Mucosa of stomach (tissue), 1 donor: ENCODE measurements at regions not wholly inside any gene's neighbourhood (a gene's known extent, or its start where the extent isn't known, plus 50 kb on each side); places are given as distances from the start of the nearest gene placed in this dataset.

Experiments used
- H3K27me3 ChIP-seq: one replicate; pipeline ENCODE4 v1.7.0; 2013; ENCODE audit warnings: mild to moderate bottlenecking, low read length; ENCODE audit not compliant: control insufficient read depth, insufficient read depth
- H3K36me3 ChIP-seq: one replicate; pipeline ENCODE4 v1.7.0; 2013; ENCODE audit warnings: low read length; ENCODE audit not compliant: control insufficient read depth, insufficient read depth
- H3K4me1 ChIP-seq: one replicate; pipeline ENCODE4 v1.7.0; 2013; ENCODE audit warnings: mild to moderate bottlenecking, low read length; ENCODE audit not compliant: control insufficient read depth, insufficient read depth
- H3K4me3 ChIP-seq: one replicate; pipeline ENCODE4 v1.7.0; 2013; ENCODE audit warnings: low read length
- H3K9ac ChIP-seq: one replicate; pipeline ENCODE4 v1.7.0; 2013; ENCODE audit warnings: mild to moderate bottlenecking, low read length, moderate library complexity
- H3K9me3 ChIP-seq: one replicate; pipeline ENCODE4 v1.7.0; 2013; ENCODE audit warnings: mild to moderate bottlenecking, low read length, moderate library complexity; ENCODE audit not compliant: control insufficient read depth
- donor health status: Pancreatic carcinoma.

DNA sequence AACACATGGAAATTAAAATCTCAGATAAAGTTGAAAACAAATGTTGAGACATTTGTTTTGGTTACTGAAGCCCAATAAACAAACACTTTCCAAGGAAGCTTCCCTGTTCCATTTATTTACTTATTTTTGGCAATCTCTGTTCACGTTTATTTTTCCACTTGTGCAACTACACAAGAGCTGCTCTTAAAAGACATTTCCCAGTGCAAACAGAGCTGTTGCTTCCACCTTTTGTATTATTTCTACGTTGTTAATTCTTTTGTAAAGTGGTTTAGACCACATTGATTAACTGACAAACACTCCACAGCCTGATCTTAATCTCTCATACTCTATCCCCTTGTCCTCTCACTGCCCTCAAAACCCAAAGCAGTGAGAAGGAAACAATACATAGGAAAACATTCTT lies 757.6 kb downstream of the LIG4 start:
- Histone ChIP-seq H3K36me3 (no peaks in the 10 kb centered on the region), H3K27me3 (no peaks in the 10 kb centered on the region), H3K4me1 (no peaks in the 10 kb centered on the region), H3K9me3 (no peaks in the 10 kb centered on the region), H3K4me3 (no peak overlapping the region), H3K9ac (no peak overlapping the region)

GRCh38 chr13:107456431-107456830 lies 758.9 kb downstream of the LIG4 start:
- no peaks in the 10 kb centered on the region for H3K4me1 ChIP-seq

GRCh38 chr13:107452833-107453232 lies 762.5 kb downstream of the LIG4 start:
- no peak overlapping the region for H3K4me3 ChIP-seq
- no peaks in the 10 kb centered on the region for H3K4me1 ChIP-seq
- H3K9me3 ChIP-seq, result no peaks in the 10 kb centered on the region
- H3K36me3 ChIP-seq, result no peaks in the 10 kb centered on the region
- no peak overlapping the region for H3K9ac ChIP-seq
- no peaks in the 10 kb centered on the region for H3K27me3 ChIP-seq

More at GRCh38 chr13:107456431-107456830, 758.9 kb downstream of the LIG4 start:
- Histone ChIP-seq H3K36me3 (no peaks in the 10 kb centered on the region), H3K9ac (no peak overlapping the region), H3K4me3 (no peak overlapping the region), H3K27me3 (no peaks in the 10 kb centered on the region), H3K9me3 (no peaks in the 10 kb centered on the region)

DNA sequence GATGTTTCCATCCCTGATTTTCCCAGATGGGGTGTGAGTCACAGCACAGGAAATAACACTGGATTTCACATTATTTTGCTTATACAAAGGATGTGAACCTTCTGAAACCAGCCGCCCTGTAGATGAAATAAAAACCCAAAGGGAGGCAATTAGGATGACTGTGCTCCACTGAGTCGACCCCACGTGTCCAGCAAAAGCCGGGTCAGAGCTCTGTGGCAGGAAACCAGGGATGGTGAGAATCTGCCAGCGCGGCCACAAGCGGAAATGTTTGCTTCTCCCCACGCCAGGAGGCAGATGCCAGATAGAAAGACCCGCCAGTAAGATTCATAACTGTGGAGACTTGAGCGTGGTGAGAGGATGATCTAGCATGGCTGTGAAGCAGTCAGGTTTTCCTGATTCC lies 764.4 kb downstream of the LIG4 start:
- Histone ChIP-seq H3K4me3 (no peak overlapping the region), H3K36me3 (no peaks in the 10 kb centered on the region), H3K27me3 (no peaks in the 10 kb centered on the region), H3K9me3 (no peaks in the 10 kb centered on the region), H3K4me1 (no peaks in the 10 kb centered on the region), H3K9ac (no peak overlapping the region)

DNA sequence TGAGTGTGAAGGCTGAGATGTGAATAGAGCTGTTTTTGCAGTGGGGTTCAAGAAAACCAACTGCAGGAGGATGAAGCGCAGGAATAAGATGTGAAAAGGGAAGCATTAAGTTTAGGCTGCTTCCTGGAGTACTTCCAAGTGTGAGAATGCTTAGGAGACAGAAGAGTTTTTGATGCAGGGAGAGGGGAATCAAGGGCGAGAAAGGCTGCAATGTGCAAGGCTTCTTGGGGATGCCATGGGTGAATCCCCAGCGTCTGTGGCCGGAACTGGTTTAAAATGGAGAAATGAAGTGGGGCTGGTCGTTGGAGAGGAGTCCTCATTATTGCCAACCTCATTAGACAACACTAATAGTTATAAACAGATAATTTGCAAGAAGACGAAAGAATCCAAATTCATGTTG lies 764.9 kb downstream of the LIG4 start:
- Histone ChIP-seq H3K9ac (no peak overlapping the region), H3K4me1 (no peaks in the 10 kb centered on the region)

GRCh38 chr13:107447591-107447990 lies 767.7 kb downstream of the LIG4 start:
- Histone ChIP-seq H3K4me1 (no peaks in the 10 kb centered on the region), H3K36me3 (no peaks in the 10 kb centered on the region), H3K27me3 (no peaks in the 10 kb centered on the region), H3K4me3 (no peak overlapping the region), H3K9me3 (no peaks in the 10 kb centered on the region), H3K9ac (no peak overlapping the region)

More for the DNA sequence above, 764.9 kb downstream of the LIG4 start:
- H3K4me3 ChIP-seq, result no peak overlapping the region
- H3K36me3 ChIP-seq, result no peaks in the 10 kb centered on the region
- no peaks in the 10 kb centered on the region for H3K27me3 ChIP-seq
- H3K9me3 ChIP-seq, result no peaks in the 10 kb centered on the region

- Histone ChIP-seq H3K27me3 (no peaks in the 10 kb centered on the region), H3K9ac (no peak overlapping the region), H3K4me1 (no peaks in the 10 kb centered on the region), H3K36me3 (no peaks in the 10 kb centered on the region), H3K4me3 (no peak overlapping the region), H3K9me3 (no peaks in the 10 kb centered on the region)
These were observed 774.1 kb downstream of the LIG4 start for GRCh38 chr13:107441279-107441678.

DNA sequence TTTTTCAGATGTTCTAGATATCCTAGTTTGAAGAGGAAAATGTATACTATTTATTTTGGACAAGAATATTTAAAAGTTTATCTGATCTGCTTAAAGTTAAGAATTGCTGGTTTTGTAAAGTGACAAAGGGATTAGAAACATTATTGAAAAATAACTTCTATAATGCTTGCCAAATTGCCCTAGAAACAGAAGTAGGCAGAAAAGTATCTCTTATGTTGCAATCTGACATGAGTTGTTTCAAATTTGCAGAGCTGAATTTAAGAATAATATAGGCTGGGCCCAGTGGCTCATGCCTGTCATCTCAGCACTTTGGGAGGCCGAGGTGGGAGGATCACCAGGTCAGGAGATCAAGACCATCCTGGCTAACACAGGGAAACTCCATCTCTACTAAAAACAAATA lies 777.1 kb downstream of the LIG4 start:
- H3K9me3 ChIP-seq, result no peaks in the 10 kb centered on the region
- no peaks in the 10 kb centered on the region for H3K4me1 ChIP-seq
- H3K27me3 ChIP-seq, result no peaks in the 10 kb centered on the region
- H3K4me3 ChIP-seq, result no peak overlapping the region
- H3K9ac ChIP-seq, result no peak overlapping the region
- no peaks in the 10 kb centered on the region for H3K36me3 ChIP-seq

GRCh38 chr13:107434347-107434746 lies 781.0 kb downstream of the LIG4 start:
- H3K9ac ChIP-seq, result no peak overlapping the region
- H3K27me3 ChIP-seq, result no peaks in the 10 kb centered on the region
- H3K9me3 ChIP-seq, result no peaks in the 10 kb centered on the region
- no peak overlapping the region for H3K4me3 ChIP-seq
- no peaks in the 10 kb centered on the region for H3K36me3 ChIP-seq
- no peaks in the 10 kb centered on the region for H3K4me1 ChIP-seq

GRCh38 chr13:107427536-107427935 lies 787.8 kb downstream of the LIG4 start:
- H3K27me3 ChIP-seq, result no peaks in the 10 kb centered on the region
- no peak overlapping the region for H3K4me3 ChIP-seq
- no peak overlapping the region for H3K9ac ChIP-seq
- no peaks in the 10 kb centered on the region for H3K36me3 ChIP-seq
- no peaks in the 10 kb centered on the region for H3K9me3 ChIP-seq
- no peaks in the 10 kb centered on the region for H3K4me1 ChIP-seq

DNA sequence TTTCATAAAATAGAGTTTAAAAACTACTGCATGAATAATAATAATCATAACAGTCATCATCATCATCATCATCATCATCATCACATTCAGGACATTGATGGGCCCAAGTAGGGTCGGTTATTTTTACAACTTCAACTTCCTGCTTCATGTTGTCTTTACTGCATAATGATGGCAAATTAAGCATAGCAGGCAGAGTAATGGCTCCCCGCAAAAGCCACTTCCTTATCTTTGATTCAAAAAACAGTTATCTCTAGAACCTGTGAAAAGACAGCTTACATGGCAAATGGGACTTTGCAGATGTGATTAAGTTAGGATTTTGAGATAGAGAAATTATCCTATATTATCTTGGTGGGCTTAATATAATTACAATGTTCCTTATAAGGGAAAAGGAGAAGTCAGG lies 792.9 kb downstream of the LIG4 start:
- no peaks in the 10 kb centered on the region for H3K36me3 ChIP-seq
- no peak overlapping the region for H3K4me3 ChIP-seq
- no peaks in the 10 kb centered on the region for H3K27me3 ChIP-seq
- H3K9me3 ChIP-seq, result no peaks in the 10 kb centered on the region
- no peak overlapping the region for H3K9ac ChIP-seq
- H3K4me1 ChIP-seq, result no peaks in the 10 kb centered on the region

GRCh38 chr13:107421951-107422350 lies 793.4 kb downstream of the LIG4 start:
- Histone ChIP-seq H3K4me3 (no peak overlapping the region), H3K36me3 (no peaks in the 10 kb centered on the region), H3K4me1 (no peaks in the 10 kb centered on the region), H3K9me3 (no peaks in the 10 kb centered on the region), H3K27me3 (no peaks in the 10 kb centered on the region), H3K9ac (no peak overlapping the region)

- no peaks in the 10 kb centered on the region for H3K9me3 ChIP-seq
- no peaks in the 10 kb centered on the region for H3K27me3 ChIP-seq
- no peaks in the 10 kb centered on the region for H3K36me3 ChIP-seq
- no peak overlapping the region for H3K9ac ChIP-seq
- H3K4me3 ChIP-seq, result no peak overlapping the region
- no peaks in the 10 kb centered on the region for H3K4me1 ChIP-seq
These were observed 794.3 kb downstream of the LIG4 start for GRCh38 chr13:107421028-107421427.
